ENCODE measurements at regions not wholly inside any gene's neighbourhood (a gene's known extent, or its start where the extent isn't known, plus 50 kb on each side); places are given as distances from the start of the nearest gene placed in this dataset.

DNA sequence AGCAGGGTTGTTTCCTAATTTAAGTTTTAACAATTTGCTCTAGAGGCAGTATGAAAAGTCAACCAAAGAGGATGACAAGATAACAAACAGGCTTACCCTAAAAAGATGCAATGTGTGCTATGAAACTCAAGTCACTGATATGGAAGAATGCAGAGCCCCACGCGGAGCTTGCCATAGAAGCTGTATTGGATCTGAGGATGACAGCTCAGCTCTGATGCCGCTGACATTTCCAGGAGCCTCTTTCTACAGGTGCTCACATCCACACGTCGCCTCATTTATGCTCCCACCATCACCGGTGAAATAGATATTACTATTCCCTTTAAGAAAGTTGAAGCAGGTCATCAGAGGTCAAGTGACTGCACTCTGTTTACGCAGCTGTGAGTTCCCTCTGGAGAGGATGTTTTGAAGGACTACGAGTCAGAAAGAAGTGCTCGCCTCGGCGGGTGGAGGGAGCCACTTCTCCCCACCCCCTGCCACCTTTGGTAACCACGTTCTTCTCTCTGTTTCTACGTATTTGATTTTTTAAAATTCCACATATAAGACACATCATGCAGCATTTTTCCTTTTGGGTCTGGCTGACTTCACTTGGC is 275.4 kb downstream of the GLRX3 start:
- TF ChIP-seq POLR2AphosphoS5 (IDR thresholded peaks at IDR 0.05), result no peak
- no peak for TF ChIP-seq POLR2A (IDR thresholded peaks at IDR 0.05)
- no peak for TF ChIP-seq CTCF (IDR thresholded peaks at IDR 0.05 in 8 of 11, conservative IDR thresholded peaks at IDR 0.05 in 3 of 11)
